Fibroblast of upper back skin (primary cell): ENCODE measurements at regions not wholly inside any gene's neighbourhood (a gene's known extent, or its start where the extent isn't known, plus 50 kb on each side); places are given as distances from the start of the nearest gene placed in this dataset.
"Not testable (repeated sequence)": the region's sequence is repeated elsewhere in the genome, so short reads cannot be mapped to it uniquely, and the experiment has no call there.

Source experiments
- DNase-seq: peaks from one replicate; pipeline ENCODE4 v3.0.0-alpha.2; 2013

DNA sequence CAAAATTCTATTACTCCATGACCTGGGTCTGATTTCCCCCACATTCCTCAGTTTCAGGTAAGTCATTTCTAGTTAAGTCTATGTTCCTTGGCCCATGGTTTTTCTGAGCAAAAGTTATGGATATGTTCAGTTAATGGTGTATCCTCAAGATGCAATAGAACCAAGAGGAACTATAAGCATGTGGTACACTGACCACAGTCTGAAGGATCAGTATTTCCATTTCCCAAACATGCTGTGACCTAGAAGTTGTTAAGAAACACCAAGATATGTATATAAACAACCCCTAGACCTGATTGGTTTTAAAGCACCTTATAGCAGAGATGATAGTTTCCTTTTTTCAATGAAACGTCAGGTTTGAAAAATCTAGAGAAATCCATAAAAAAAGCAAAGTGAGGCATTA, 94.2 kb upstream of the ABCB5 start:
- no peak for DNase-seq

DNA sequence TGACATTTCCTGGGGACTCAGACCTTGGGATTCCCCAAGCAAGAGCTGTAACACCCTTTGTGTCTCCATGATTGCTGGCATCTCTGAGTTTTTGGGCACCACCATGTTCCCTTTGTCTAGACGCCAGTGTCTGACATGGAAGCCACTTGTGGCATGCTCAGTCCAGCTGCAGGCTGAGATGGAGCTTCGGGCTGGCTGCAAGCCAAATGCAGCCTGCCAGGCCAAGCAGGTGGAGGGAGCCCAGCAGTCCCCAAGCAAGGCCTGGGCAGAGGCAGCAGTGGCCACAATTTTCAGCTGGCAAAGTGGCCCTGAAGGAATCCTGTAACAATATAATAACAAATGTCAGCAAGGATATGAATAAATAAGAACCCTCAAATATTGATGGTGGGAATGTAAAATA, 86.2 kb upstream of the ABCB5 start:
- DNase-seq = no peak

DNA sequence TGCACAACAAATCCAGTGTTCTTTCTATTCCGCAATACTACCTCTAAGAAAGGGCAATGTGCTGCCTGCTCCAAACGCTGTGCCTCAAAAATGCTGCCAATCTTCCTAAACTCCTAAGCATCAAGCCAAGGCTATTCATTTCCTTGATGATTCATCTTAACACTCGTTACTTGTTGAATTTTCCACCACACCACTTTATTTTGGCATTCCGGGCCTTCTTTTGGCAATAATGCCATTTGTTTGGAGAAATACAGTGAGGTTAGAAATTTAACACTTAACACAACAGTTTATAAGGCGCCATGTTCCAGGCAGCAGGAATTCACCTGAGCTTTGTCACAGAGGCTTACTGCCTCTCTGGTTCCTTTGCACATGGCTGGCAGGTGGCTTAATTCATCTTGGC, 82.6 kb upstream of the ABCB5 start:
- no peak for DNase-seq

DNA sequence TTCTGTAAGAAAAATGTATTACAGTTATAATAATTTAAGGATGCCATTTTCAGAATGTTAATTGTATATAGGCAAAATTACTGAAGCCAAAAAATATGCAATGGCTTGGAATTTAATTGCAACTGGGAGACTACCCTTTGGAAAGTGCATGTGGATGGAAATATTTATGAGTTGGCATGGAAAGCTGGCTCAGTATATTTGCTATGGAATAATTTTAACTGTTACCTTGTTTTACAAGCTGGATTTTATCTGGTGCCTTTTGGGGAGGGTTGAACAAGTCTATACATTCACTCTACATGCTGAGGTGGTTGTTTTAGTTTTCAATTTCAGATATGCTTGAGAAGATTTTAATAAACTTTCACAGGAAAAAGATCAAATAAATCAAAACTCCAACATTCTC, 80.9 kb upstream of the ABCB5 start:
- DNase-seq = no peak

DNA sequence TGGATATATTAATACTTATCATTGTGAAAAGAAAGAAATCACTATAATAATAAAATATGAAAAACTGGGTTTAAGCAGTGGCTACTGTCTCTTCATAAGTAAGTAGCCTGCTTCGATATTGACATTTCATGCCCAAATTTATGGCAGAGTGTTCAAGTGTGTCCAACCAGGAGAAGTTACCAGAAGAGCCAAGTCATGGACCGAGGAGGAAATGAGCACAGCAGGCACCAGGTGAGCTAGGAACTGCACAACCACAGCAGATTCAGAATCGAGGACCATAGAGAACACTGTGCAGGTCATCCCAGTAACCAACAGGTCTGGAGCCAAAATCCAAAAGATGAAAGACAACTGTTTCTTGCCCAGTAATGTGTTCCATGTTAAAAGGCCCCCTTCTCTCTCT, 79.9 kb upstream of the ABCB5 start:
- DNase-seq = no peak

DNA sequence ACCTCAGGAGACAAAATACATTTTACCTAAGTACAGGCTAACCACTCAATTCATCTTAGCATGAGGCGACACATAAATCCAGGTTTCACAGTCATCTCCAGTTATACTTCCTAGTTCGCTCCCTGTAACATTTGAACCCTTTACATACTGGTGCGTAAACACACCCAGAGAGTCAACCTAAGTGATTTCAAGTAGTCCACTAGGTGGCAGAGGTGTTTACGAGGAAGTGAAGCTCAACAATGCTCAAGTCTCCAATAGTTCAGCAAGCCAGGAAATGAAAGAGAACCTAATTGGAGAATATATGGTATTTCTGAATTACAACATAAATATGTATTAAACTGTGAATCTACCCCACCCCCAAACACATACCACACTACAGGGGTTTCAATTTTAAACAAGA, 76.3 kb upstream of the ABCB5 start:
- DNase-seq = peak; percentile 3

GRCh38 chr7:20541608-20542349, 73.7 kb upstream of the ABCB5 start:
- no peak for DNase-seq

DNA sequence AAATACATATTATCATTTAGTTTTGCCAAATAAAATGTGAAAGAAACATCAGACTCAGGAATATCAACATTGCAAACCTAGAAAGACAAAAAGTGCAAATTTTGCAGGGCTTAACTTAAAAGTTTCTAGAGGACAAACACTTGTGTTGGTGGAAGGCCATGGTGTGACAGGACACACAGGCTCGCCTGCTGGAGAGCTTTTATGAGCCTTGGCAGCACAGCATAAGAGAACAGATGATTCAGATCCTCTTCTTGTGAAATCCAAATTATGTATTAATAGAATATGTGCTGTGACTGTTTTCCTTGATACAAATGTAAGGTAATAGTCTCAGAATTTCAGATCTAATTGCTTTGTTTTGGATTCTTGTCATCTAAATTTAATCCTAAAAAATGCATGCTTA, 72.9 kb upstream of the ABCB5 start:
- peak; percentile 17 for DNase-seq

GRCh38 chr7:20543500-20543899, 72.0 kb upstream of the ABCB5 start:
- no peak for DNase-seq

DNA sequence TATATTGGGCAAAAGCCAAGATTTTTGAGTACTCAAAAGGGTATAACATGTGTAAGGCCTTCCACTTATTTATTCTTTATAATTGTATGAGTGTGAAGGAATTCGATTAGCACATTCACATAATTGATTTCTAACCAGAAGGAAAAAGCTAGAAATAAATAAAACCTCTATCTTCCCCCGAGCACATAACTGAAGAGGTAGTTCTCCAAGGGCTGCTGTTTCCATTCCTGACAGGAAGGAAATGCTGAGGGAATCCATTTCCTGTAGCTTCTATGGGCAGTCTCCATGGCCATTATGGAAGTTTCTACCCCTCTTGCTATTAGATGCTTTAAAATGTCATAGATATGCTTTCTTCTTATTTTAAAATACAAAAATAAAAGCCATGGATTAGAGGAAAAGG, 70.5 kb upstream of the ABCB5 start:
- no peak for DNase-seq

DNA sequence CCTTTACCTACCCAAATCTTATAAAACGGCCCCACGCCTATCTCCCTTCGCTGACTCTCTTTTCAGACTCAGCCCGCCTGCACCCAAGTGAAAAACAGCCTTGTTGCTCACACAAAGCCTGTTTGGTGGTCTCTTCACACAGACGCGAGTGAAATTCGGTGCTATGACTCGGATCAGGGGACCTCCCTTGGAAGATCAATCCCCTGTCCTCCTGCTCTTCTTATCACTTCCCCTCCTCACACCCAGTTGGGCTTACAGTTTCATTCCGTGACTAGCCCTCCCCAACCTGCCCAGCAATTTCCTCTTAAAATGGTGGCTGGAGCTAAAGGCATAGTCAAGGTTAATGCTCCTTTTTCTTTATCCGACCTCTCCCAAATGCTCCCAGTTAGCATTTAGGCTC, 68.5 kb upstream of the ABCB5 start:
- DNase-seq = not testable (repeated sequence)

- no peak for DNase-seq
Measured at GRCh38 chr7:20554072-20554471, 61.4 kb upstream of the ABCB5 start.

DNA sequence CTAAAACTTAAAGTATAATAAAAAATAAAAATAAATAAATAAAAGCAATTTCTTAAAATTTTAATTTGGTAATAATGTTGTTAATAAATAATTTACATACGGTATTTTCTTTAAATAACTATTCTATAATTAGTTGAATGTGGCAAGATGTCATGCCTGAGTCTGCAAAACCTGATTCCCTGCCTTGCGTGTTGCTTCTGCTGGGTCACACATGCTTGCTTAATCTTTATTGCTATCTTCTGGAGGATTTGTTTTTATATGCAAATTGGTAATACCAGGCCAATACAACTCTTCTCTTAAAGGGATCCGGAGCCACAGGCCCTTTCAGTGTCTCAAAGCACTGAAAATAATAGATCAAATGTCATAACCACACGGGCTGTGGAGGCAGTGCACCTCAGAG, 59.4 kb upstream of the ABCB5 start:
- no peak for DNase-seq

GRCh38 chr7:20557116-20557515, 58.4 kb upstream of the ABCB5 start:
- DNase-seq = no peak

- DNase-seq = no peak
Measured at GRCh38 chr7:20558963-20559716, 56.3 kb upstream of the ABCB5 start.

DNA sequence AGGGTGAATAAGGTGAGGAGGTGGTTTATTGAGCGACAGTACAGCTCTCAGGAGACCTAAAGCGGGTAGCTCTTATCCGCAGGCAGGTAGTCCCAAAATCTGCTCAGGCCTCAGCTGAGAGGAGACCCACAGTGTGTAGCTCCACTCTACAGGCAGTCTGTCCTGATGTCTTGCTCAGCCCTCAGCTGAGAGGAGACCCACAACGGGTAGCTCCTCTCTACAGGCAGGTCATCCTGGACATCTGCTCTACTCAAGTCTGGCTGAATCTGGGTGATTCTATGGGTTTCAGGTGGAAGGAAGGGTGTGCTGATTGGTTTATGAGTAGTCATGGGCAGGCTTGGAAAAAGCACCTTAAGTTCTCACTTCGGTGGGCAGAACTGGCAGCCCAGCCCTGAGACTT, 55.6 kb upstream of the ABCB5 start:
- DNase-seq = no peak

DNA sequence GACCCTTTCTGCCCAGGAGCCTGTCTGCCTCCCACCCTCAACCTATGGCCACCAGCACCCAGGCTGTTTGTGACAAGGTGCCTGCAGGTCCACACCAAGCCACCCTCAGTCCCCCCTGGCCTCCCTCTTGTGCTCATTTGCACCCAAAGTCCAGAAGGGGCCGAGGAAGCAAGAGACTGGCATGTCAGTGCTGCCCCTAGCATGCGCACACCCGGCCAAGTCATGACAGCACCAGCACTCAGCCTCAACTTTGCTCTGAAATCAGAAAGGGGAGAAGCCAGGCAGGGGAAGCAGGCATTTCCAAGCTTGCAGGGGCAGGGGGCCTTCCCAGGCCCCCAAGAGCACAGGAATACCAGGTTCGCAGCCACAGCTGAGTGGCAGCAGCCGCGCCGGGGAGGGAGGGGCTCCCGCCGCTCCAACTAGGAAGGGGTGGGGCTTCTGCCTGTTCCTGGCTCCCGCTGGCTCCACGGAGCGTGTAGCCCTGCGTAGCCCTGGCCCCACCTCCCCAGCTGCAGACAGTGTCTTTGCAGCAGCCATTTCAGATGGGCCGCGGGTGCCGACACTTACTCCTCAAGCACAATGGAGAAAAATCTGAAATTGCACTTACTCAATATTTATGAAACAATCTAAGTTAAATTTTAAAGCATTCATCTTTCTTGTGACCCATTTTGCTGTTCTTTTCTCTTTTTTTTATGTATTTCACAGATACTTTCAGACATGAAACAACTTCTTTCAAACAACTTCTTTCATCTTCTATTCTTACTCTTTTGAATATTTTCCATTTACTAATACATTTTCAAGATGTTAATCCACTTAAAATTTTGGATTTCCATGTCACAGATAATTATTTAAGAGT, 54.9 kb upstream of the ABCB5 start:
- DNase-seq = no peak

GRCh38 chr7:20561466-20561865, 54.0 kb upstream of the ABCB5 start:
- no peak for DNase-seq

DNA sequence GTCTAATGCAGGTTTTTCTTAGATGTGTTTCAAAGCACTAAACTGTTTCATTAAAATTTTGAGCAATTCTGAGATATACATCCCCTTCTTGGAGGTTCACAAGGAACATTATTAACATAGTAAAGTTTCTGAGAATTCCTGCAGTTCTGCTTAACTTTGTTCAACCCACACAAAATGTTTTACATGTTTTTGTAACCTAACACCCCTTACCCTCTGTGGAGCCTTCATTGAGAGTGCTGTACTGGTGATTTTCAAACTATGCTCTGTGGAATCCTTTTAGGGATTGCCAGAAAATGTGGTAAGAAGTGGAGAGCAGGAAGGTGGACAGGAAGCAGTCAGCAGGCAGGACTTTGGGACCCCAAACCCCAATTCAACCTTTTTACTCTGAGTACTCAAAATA, 53.6 kb upstream of the ABCB5 start:
- peak; percentile 13 for DNase-seq

DNA sequence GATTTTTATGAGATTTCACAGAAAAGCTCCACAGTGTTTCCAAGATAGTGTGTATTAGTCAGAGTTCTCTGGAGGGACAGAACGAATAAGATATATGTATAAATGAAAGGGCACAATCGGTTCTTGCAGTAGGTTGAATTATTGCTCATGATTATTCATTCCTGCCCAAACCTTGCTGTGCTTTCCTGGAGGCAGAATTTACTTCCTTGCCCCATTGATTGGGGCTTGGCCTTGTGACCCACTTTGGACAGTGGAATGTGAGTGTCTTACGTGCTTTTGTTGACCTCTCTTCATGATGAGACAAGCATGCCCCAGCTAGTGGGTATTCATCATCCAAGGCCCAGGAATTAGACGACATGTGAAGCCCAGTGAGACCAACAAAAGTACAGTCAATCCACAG, 53.0 kb upstream of the ABCB5 start:
- DNase-seq = no peak
